ENCODE measurements at regions not wholly inside any gene's neighbourhood (a gene's known extent, or its start where the extent isn't known, plus 50 kb on each side); places are given as distances from the start of the nearest gene placed in this dataset.

DNA sequence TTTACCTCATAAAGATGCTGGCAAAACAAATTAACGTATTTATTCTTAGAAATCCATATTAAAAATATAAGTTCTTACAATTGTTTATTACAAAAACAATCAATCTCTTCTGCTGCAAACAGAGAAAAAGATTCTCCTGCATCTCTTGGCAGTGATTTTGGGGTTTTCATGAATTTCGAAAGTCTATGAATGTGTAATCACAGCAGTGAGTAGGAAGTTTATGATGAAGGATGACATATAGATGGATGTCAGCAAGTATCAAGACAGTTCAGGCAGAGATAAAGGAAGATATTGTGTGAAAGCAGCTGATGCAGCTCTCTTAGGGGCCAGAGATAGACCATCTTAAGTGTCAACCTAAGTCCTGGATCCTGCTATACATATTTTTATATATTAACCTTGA, 196.9 kb upstream of the BANK1 start:
- no peak for TF ChIP-seq POLR2A (IDR thresholded peaks at IDR 0.05; ENCODE audit: low read depth, low read length)
- no peak for TF ChIP-seq POLR2AphosphoS5 (IDR thresholded peaks at IDR 0.05; ENCODE audit: low read depth, low read length)
- no peak for TF ChIP-seq TAF1 (IDR thresholded peaks at IDR 0.05; ENCODE audit: borderline replicate concordance, low read depth, low read length)

All from GM12892 (cell line).